HT-29 (cell line): ENCODE measurements at regions not wholly inside any gene's neighbourhood (a gene's known extent, or its start where the extent isn't known, plus 50 kb on each side); places are given as distances from the start of the nearest gene placed in this dataset.
A peak's percentile ranks its signal among the peaks of the same experiment; 100 is the strongest.

Source experiments
- DNase-seq: peaks from one replicate; pipeline ENCODE4 v3.0.0-alpha.2; 2015; ENCODE audit warnings: low spot score

DNA sequence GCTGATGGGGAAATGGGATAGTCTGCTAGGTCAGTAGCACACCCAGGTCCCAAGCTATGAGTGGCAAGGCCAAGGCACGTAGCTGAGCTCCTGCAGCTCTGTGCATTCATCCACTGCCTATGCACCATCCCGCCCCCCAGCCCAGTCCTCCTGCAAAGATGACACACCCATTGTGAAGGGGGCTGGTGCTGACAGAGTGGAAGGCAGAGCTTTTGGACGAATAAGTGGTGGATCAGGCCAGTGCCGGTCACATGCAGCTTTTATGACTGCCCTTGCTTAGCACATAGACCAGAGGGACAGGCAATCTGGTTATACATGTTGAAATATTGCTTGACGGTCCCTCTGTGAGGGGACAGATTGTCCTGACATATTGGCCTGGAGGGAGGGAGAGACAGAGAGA, 494.3 kb downstream of the PTPRU start:
- no peak for DNase-seq

DNA sequence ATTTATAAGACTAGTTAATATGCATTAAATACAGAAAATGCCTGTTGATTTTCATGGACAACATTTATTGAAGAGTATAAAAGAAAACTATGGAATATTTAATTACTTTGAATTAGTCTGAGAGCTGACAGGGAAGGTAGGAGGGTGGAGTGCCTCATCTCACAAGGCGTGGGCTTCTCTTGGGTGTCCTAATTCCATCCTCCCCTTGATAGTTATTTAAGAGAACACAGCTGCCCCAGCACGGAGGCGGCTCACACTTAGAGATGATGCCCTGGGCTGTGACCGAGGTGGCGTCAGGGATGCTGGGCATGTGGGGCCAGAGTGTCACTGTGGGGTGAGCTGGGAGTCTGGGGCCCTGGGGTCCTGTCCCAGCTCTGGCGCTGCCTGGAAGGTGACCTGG, 493.0 kb downstream of the PTPRU start:
- DNase-seq: no peak

DNA sequence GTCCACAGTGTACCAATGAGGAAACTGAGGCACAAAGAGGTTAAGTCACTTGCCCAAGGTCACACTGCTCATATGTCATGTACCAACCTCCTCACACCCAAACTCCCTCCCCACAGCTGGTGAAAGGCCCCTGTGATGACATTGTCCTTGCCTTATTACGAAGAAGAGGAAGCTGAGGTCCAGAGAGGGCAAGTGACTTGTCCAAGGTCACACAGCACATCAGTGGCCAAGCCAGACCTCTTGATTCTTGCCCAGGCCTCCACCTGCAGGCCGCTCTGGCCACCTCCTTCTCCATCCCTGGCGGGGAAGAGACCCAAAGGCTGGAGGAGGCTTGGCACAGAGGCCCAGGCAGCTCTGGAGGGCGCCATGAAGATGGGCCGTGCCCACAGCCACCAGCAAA, 492.4 kb downstream of the PTPRU start:
- no peak for DNase-seq

DNA sequence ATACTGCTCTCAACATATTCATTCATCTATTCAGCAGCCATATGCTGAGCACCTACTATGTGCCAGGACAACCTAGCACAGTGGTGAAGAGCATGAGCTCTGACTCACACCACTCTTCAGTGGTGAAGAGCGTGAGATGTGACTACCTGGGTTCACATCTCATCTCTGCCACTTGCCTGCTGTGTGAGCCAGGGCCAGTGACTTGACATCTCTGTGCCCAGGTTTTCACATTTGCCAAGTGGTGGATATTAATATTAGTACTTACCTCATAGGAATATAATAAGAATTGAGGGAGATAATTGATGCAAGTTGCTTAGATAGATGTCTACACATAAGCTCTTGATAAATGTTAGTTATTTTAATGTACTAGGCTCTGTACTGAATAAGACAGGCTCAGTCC, 488.9 kb downstream of the PTPRU start:
- no peak for DNase-seq

DNA sequence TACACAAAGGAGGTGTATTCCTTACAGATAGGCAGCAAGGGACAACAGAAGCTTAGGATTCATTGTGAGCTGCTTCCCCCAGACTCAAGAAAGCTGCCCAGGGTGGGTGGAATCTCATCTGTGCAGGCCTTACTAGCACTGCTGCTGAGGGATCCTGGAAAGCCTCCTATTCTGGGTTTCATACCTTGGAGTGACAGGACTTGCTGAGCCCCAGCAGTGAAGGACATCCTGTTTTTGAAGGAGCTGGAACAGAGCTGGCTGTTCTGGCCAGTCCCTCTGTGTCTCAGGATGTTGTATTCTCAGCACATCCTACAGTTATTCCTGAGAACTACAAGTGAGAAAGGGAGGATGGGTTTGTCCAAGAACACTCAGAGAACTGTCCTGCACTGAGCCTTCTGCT, 486.3 kb downstream of the PTPRU start:
- no peak for DNase-seq

DNA sequence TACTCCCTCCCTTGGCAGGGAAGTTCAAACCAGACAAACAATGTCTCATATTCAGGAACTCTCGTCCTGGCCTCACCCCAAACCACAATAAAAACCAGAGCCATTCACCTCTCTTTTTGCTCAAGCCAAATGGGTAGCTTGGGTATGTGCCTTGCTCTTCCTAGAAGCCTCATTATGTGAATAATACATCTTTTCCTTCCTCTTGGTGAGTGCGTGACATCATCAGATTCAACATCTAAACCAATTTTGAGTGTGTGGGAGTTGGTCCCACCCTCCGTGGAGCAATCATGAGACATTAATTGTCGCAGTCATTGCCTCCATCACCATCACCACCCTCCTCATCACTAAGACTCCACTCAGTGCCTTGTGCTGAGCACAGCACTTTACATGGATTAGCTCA, 482.9 kb downstream of the PTPRU start:
- DNase-seq: no peak

DNA sequence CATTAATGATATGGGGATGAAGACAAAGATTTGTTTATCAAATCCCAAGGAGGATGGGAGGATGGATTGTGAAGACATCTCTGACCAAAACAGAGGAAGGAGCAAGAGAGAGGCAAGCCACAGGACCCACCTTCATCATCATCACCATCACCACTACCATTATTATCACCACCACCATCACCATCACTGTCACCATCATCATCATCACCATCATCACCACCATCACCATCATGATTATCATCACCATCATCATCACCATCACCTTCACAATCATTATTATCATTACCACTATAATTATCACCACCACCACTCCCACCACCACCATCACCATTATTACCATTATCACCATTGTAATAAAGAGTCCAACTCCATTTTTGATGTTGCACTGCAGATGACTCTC, 482.5 kb downstream of the PTPRU start:
- no peak for DNase-seq

DNA sequence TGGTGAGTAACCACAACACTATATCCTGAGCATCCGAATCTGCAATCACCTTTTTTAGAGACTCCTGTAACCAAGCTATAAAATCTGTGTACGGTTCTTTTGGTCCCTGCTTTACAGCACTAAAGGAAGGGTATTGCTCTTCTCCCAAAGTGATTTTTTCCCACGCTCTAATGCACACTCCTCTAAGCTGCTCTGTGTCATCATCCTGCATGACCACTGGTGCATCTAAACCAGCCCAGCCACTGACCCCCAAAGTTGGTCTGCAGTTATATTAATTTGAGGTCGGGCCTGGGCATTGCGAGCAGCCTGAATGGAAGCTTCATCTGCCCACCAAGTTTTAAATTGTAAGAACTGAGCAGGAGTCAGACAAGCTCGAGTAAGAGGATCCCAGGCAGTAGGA, 480.0 kb downstream of the PTPRU start:
- no peak for DNase-seq

DNA sequence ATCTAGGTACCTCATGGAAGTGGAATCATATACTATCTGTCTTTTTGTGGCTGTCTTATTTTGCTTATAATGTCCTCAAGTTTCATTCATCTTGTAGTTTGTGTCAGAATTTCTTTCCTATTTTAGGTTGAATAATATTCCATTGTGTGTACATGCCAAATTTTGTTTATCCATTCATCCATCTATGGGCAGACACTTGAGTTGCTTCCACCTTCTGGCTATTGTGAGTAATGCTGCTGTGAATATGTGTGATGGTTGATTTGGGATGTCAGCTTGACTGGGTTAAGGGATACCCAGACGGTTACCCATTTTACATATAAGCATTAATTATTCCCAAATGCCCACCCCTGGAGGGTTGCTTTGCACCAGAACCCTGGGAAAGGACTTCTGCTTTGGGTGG, 477.5 kb downstream of the PTPRU start:
- DNase-seq: peak; percentile 7

DNA sequence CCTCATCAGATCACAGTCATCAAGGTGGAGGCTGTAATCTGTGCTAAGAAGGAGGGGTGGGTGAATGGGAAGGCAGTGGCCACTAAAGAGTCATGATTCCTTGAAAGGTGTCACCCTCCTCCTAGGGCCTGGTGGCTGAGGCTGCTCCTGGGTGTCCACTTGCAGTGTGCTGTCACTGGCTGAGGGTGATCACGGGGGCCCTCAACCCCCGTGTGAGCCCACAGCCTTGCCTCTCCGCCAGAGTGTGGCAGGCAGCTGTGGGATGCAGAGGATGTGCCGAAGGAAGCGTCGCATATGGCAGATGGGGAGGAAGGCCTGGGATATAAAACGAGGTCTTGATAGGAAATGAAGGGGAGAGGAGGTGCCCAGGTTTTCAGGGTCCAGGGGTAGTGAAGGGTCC, 476.5 kb downstream of the PTPRU start:
- no peak for DNase-seq

DNA sequence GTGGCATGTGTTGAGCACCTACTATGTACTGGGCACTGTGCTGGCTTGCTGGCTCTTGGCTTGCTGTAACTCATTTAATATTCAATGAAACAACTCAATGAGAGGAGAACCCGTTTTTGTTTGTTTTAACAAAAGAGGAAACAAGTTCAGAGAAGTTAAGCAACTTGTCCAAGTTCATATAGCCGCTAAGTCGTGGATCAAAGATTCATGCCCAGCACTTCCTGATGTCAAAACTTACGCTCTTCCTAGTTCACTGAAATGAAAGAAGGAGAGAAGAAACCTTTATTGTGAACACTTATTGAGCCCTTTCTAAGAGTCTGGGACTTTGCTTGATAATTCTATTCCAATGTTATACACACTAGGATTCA, 475.9 kb downstream of the PTPRU start:
- no peak for DNase-seq

DNA sequence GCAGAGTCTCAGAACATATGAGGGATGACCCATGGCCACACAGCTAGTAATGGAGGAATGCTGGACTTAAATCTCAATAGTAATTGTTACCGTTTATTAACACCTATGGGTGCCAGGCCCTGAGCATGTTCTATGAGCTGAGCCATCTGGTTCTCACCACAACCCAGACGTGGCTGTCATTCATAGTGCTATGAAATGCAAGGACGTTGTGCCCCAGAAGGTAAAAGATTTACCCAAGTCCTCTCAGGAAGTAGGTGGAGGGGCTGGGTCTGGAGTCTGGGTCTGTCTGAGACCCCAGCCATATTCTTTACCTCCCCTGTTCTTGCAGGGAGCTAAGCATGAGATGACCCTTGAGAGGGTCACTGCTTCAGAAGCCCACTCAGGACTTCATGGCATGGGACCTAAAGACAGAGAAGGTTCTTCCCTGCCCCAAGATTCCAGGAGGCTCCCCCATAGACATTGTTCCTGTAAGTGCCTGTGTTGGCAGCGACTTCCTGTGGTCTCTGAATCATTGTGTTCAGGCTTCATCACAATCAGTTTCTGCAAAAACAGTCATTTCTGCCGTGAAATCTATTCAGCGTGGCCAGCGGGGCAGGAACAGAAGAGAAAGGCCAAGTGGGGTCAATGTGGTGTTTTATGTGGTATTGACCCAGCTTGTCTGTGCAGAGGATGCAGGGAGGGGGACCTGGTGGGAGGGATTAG, 475.4 kb downstream of the PTPRU start:
- DNase-seq: no peak

DNA sequence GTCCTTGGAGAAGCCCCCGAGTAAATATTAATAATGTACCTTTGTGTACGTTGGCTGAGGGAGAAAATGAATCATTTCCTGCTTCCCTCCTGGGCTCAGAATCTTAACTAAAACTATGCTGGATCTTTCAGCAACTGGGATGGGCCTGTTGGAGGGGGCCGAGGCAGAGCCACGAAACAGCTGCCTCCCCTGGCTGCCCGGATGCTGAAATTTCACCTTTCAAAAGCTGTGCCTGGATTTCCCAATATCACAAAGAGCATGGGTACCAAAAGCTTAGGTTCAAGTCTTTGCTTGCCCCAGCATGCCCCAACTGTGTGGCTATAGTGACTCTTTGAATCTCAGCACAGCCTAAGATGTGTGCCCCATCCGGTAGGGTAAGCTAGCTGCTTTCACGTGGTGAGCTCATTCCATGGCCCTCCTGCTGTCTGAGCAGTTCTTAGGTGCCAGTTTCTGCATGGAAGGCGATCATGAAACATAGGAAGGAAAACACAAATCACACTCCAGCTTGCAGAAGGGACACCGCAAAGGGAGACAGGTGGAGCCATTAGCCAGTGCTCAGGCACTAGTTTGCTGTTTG, 473.5 kb downstream of the PTPRU start:
- no peak for DNase-seq

DNA sequence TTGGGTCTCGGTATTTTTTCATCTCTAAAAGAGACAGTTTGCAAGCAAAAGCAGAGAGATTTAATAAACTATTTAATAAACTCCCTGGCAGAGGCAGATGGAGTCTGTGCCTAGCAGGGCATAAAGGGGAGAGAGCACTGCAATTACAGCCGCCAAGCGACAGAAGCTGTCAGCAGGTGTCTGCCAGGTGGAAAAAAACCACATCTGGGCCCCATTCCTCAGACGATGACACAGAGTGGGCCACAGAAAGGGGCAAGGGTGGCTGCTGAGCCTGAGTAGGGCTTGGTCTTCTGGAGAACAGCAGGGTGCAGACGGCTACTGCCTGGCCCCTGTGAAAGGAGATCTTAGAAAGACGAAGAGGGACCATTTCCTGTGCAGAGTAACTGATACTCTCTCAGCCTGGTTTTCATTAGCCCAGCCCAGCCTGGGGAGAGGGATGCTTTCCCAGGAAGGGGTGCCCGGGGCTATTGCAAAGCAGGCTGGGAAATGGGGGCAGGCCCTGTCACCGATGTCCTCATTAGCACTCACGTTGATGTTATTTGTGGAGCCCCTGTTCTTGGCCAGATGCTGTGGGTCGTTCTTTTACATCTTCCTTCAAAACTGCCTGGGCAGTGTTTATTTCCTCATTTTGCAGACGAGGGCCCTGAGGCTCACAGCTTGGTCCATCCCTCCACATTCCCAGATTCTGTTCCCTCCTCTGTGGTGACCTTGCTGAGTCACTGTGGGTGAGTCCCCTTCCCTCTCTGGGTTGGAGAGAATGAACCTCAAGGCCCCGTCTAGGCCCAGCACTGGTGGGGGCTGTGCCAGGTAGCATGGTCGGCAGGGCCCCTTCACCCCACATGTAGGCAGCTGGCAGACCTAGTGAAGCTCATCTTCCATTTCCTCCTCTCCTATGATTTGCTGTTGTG, 472.7 kb downstream of the PTPRU start:
- no peak for DNase-seq

DNA sequence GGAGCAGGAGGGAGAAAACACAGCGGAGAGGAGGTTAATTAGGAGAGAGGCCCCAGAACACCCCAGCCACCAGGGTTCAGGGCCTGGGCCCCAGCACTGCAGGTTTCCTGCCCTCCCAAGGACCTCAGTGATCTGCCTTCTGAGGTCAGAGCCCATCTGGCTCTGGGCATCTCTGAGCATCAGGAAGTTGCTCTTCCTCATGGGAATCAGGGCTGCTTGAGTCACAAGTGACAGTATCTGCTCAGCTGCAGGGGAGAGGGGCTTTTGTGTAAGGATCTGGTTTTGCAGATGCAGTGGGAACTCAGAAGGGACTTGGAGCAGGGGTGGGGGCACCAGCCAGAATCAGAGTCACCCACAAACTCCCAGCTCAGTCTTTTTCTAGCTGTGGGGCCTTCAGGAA, 472.1 kb downstream of the PTPRU start:
- DNase-seq: no peak

DNA sequence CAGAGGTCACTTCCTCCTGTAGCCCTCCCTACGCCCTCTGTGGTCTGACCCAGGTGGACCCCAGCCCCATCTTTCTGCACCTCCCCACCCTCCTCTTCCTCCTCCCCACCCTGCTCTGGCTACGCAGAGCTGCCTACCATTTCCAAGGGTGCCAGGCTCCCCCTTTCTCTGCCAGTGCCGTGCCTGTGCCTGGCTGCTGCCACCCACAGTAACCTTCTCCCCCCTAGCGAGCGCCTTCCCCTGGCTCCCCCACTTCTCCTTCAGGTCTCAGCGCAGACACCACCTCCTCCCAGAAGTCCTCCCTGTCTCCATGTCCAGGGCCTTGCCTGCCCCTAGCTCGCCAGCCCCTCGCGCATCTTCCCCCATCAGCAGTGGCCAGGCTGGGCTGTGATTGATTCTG, 471.5 kb downstream of the PTPRU start:
- DNase-seq: no peak

DNA sequence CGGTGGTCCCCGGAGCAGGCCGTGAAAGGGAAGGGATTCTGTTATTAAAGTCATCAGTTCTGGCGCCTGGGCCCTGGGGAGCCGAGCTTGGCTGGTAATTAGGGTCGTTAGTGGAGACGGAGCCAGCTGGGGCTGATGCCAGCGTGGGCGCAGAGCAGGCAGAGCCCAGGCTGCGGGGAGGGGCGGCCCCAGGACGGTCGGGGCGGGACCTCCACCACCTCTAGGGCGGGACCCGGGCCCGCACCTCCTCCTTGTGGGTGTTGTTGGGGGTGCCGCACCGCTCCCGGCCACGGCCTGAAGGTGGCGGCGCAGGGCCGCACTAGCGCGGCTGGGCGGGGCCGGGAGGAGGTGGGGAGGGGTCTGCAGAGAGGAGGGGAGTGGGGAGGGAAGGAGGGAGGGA, 470.6 kb downstream of the PTPRU start:
- DNase-seq: no peak

DNA sequence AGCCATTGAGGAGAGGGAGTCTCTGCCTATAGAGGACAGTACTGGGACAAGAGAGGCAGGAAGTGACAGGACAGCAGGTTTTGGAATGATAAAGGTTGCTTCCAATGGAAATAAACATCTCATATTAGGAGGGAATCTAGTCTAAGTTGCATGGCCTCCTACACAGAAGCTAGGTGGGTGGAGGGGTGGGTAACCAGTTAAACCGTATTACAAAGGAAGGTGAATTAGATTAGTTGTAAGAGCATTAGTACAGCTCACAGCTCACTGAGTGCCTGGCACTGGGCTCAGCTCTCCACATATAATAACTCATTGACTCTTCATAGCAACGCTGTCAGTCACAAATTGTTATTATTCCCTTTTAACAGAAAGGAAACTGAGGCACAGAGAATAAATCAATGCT, 468.1 kb downstream of the PTPRU start:
- DNase-seq: no peak

DNA sequence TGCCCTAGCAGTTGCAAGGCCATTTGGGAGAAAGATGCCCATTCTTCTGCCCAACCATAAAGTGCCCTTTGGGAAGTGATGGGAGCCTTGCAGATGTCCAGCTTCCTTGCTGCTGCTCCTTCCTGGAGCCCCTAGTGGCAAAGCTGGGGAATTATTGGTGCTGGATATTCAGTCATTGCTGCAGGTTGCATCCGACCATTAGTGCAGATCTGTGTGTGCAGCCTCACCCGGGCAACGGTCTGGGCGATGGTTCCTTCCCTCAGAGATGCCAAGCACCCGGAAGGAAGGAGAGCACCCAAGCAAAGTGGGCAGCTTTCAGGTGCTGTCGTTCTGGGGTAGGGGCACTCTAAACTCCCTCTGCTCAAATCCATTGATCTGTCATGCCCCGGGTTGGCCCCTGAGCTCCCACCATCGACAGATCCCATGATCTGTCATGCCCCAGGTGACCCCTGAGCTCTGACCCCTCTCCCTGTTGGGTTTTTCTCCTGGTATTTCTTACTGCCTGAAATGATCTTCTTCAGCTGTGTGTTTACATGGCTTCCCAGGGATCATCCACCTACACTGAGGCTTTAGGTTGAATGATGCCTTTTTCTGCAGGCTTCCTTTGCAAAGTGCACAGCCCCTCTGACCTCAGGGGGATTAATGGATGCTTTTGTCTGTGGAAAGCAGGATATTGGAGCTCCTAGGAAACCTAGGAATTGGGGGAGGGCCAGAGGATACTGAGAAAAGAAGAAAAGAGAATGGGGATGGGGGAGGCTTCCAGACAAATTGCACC, 467.5 kb downstream of the PTPRU start:
- DNase-seq: peak; percentile 54

DNA sequence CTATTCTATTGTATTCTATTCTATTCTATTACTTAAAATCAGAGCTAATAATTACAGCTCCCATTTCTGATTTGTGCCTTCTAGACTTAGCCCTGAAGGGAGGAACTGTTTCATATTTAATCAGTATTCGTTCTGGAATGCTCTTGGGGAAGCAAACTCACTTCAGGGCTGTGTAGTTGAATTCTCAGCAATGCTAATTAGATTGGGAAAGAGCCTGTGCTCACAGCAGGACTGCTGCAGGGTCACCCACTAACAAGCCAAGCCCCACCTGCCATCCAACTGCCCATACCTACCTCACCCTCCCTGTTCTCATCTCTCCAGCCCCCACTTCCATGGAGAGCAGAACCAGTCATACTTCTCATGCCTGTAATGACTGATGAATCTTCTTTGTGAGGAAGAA, 464.2 kb downstream of the PTPRU start:
- no peak for DNase-seq

DNA sequence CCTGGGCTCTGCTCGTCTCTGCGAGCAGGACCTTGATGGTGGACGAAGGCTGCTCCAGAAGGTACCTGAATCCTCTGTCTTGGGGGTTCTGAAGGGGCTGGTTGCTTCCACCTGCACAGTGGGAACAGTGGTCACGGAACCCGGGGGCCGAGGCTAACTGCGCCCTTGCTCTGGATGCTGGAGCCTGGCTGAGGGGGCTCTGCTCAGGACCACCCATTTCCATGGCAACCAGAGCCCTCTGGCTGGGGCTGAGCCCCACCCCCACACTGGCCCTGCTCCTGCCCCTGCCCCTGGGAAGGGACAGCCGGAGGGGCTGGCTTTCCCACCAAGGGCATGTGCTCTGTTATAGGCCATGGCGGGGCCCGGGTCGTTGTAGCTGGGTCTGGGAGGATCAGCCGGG, 462.3 kb downstream of the PTPRU start:
- DNase-seq: no peak

DNA sequence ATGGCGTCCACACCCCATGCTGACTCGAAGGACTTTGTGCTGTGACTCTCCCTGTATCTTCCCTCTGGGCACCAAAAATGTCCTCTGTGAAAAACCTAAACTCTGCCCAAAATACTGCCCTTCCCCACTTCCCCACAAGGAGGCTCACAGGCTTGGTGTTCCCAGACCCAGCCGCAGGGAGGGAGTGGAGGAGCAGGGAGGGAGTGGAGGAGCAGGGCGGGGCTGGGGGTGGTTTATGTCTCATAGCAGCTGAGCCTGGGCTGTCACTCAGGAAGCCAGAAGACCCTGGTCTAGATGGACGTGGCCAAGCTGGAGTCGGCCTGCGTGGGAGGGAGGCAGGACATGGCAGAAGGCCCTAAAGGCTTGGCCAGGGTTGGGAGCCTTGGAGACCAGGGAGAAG, 461.7 kb downstream of the PTPRU start:
- DNase-seq: peak; percentile 43
